Peyer's patch (tissue), 4 donors: ENCODE measurements at regions not wholly inside any gene's neighbourhood (a gene's known extent, or its start where the extent isn't known, plus 50 kb on each side); places are given as distances from the start of the nearest gene placed in this dataset.

Experiments used
- CTCF ChIP-seq, 6 experiments: fragments of 450-650 bp in 4 of 6; fragments of 200-600 bp in 2 of 6; sonication (generic) in 1 of 6; IDR thresholded peaks; one replicate each; pipeline ENCODE4 v1.5.1; 2017 to 2019; ENCODE audit warnings: antibody characterized with exemption in 6 of 6, mild to moderate bottlenecking in 3 of 6, moderate library complexity in 1 of 6
- POLR2A ChIP-seq, 2 donors: fragments of 450-650 bp; IDR thresholded peaks; one replicate each; pipeline ENCODE4 v1.5.1; 2017; ENCODE audit warnings: antibody characterized with exemption in 2 of 2, mild to moderate bottlenecking in 2 of 2, moderate library complexity in 2 of 2

GRCh38 chr3:103047640-103048039, 612.8 kb downstream of the ZPLD1 start:
- TF ChIP-seq POLR2A (IDR thresholded peaks at IDR 0.05): no peak
- no peak for TF ChIP-seq CTCF (IDR thresholded peaks at IDR 0.05)
